Psoas muscle (tissue), 7 donors: ENCODE measurements at regions not wholly inside any gene's neighbourhood (a gene's known extent, or its start where the extent isn't known, plus 50 kb on each side); places are given as distances from the start of the nearest gene placed in this dataset.

Experiments used
- ATAC-seq, 4 donors: fragments of 200-7000 bp; cut with Tn5 transposase; one replicate each; pipeline ENCODE4 v1.9.1; 2020; ENCODE audit warnings: moderate library complexity in 3 of 4, mild to moderate bottlenecking in 2 of 4
- DNase-seq, 2 donors: peaks; one replicate each; pipeline ENCODE4 v3.0.0-alpha.2; 2020
- H3K27ac ChIP-seq: fragments of 200-600 bp; one replicate; pipeline ENCODE4 v1.8.0; 2022
- H3K27me3 ChIP-seq, 3 donors: fragments of 200-600 bp in 1 of 3; one replicate each; pipeline versions ENCODE4 v1.6.1 to v1.8.0; 2013 to 2022; ENCODE audit warnings: low read length in 2 of 3, mild to moderate bottlenecking in 2 of 3, moderate library complexity in 1 of 3; ENCODE audit not compliant: insufficient read depth in 3 of 3
- H3K36me3 ChIP-seq, 2 donors: fragments of 200-600 bp in 1 of 2; one replicate each; pipeline versions ENCODE4 v1.6.1 to v1.8.0; 2013 to 2022; ENCODE audit warnings: low read depth in 1 of 2, mild to moderate bottlenecking in 1 of 2, moderate library complexity in 1 of 2; ENCODE audit not compliant: insufficient read depth in 1 of 2
- H3K4me1 ChIP-seq: fragments of 200-600 bp; one replicate; pipeline ENCODE4 v1.8.0; 2022
- H3K4me3 ChIP-seq: fragments of 200-600 bp; one replicate; pipeline ENCODE4 v1.8.0; 2022; ENCODE audit warnings: mild to moderate bottlenecking
- H3K9me3 ChIP-seq: fragments of 200-600 bp; one replicate; pipeline ENCODE4 v1.8.0; 2022
- WGBS, 3 donors: extraction: QIAGEN DNeasy Blood & Tissue Kit; methylation state at CpG; one replicate each; pipeline versions ENCODE4 v1.1.6 to v1.1.7; 2013; 5-methylcytosine and 5-hydroxymethylcytosine counted together
- intact Hi-C, 2 donors: fragments of 100-400 bp; cut with DNase I; formaldehyde crosslinking; loops; one replicate each; pipeline versions ENCODE4 v1.11.0 to v1.14.2; 2022
- TF ChIP-seq, protein P1 (sequence below): fragments of 200-600 bp; IDR thresholded peaks from one replicate; pipeline ENCODE4 v1.8.0; 2022; ENCODE audit warnings: antibody characterized with exemption
- donor health status: healthy with polysubstance abuse.
- donor health status: DM: no; HTN: no; CAD: no; lungs with moderate emphysema.
- donor health status: Bipolar disorder and iron deficiency.
- donor health status: healthy.
- donor health status: DM: yes; HTN: yes; CAD: no.
- donor health status: DM: no; HTN: no; CAD: no.
- donor health status: DM: yes; HTN: yes; CAD: no.

DNA sequence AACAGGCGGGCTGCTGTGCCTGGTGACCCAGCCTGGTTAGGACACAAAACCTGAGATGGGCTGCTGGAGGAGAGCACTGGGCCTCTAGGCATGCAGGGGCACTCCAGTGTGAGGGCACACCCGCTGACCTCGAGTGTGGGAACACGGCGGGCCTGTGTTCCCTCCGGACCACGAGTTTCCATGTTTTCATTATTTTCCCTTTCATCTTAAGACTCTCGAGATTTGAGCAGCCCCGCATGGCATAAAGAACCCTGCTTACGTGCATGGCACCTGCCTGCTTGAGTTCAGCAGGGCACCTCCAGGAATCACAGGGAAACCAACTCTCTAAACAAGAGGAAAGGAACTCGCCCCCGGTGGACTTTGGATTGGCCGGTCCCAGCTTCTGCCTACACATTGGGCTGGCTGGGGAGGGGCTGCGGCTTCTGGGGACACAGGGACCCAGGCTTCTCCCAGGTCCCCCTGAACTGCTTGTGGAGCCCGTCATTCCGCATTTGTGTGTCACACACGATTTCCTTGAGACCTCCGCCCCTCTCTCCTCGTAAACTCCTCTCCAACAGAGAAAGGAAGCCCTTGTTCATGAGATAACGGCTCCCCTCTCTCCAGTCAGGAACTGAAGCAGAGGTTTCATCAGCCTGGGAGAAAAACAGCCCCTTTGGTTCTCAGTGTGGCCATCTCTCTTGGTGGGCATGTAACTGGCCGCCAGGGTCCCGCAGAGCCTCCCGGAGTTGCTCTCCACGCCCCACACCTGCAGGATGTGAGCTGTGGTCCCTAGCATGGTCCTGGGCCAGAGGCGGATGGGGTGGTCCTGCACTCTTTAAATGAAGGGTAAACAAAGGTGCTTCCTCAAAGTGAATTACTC, 181.8 kb downstream of the TTLL2 start:
- no peak for DNase-seq
- ATAC-seq: no peak
- no peaks in the 10 kb centered on the region for H3K36me3 ChIP-seq
- TF ChIP-seq, protein P1, sequence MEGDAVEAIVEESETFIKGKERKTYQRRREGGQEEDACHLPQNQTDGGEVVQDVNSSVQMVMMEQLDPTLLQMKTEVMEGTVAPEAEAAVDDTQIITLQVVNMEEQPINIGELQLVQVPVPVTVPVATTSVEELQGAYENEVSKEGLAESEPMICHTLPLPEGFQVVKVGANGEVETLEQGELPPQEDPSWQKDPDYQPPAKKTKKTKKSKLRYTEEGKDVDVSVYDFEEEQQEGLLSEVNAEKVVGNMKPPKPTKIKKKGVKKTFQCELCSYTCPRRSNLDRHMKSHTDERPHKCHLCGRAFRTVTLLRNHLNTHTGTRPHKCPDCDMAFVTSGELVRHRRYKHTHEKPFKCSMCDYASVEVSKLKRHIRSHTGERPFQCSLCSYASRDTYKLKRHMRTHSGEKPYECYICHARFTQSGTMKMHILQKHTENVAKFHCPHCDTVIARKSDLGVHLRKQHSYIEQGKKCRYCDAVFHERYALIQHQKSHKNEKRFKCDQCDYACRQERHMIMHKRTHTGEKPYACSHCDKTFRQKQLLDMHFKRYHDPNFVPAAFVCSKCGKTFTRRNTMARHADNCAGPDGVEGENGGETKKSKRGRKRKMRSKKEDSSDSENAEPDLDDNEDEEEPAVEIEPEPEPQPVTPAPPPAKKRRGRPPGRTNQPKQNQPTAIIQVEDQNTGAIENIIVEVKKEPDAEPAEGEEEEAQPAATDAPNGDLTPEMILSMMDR: no peak
- H3K27ac ChIP-seq: no peak overlapping the region
- H3K9me3 ChIP-seq: no peaks in the 10 kb centered on the region
- no peaks in the 10 kb centered on the region for H3K4me1 ChIP-seq
- 82 to 91% (median 88%) methylated on average over 25 of the region's 25 CpGs for WGBS, 3 donors
- no peak overlapping the region for H3K4me3 ChIP-seq
- intact Hi-C loops: no loop called here
- peaks cover 0 to 9% (median 2%) of the 10 kb centered on the region in 3 donors for H3K27me3 ChIP-seq

DNA sequence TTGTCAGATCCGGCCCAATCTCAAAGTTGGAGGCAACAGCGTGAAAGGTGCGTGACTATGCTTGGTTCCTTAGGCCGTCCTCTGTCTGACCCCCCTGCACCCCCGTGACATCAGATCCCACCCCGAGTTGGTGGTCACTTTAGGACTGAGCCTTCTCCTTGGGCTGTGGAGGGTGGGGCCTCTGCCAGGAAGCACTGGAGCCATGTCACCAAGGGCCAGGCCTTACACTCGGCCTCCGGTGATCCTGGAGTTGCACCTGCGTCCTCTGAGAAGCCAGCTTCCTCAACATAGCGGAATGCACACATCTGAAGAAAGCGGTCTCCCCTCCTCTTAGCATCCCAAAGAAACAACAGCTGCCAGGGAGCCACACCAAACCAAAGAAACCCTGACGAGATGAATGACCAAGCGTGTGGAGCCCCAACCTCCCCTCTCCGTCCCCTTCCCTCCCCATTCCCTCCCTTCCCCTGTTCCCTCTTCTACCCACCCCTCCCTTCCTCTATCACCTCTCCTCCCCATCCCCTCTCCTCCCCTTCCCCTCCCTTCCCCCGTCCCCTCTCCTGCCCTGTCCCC, 182.6 kb downstream of the TTLL2 start:
- no peak for DNase-seq
- H3K36me3 ChIP-seq: no peaks in the 10 kb centered on the region
- 78 to 87% (median 86%) methylated on average over 14 to 15 of the region's 15 CpGs for WGBS, 3 donors
- no peaks in the 10 kb centered on the region for H3K4me1 ChIP-seq
- TF ChIP-seq, protein P1: no peak
- H3K27me3 ChIP-seq: peaks cover 0 to 10% (median 2%) of the 10 kb centered on the region in 3 donors
- H3K4me3 ChIP-seq: no peak overlapping the region
- intact Hi-C loops: no loop called here
- no peak for ATAC-seq
- H3K27ac ChIP-seq: no peak overlapping the region
- H3K9me3 ChIP-seq: no peaks in the 10 kb centered on the region

DNA sequence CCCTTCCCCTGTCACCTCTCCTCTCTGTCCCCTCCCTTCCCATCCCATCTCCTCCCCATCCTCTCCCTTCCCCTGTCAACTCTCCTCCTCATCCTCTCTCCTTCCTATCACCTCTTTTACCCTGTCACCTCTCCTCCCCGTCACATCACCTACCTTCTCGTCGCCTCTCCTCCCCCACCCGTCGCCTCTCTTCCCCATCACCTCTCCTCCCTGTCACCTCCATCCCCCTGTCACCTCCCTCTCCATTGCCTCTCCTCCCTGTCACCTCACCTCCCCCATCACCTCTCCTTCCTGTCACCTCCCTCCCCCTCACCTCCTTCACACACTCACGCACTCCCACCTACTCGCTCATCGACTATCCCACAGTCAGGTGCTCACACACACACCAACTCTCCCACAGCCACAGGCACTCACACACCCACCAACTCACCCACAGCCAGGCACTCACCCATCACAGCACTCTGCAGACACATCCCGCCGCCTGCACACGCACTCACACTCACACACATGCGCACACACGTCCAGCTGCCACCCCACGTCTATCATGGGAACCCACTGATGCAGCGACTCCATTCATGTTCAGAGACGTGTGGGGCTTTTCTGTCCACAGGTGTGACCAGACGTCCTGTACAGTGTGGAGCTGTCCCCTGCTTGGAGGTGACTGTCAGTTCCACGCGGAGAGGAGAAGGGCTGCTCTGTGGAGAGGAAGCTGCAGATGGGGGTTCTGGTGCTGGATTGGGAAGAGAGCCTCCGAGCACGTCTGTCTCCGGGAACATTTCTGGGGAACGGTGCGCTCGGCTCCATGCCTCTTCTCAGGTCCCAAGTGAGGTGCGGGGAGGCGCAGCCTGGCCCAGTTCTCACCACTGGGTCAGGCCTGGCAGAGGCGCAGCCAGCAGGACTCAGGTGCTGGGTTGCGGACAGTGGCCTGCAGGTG, 184.3 kb downstream of the TTLL2 start:
- H3K4me3 ChIP-seq: no peak overlapping the region
- TF ChIP-seq, protein P1: no peak
- no peaks in the 10 kb centered on the region for H3K4me1 ChIP-seq
- ATAC-seq: no peak
- no peak overlapping the region for H3K27ac ChIP-seq
- intact Hi-C loops: no loop called here
- WGBS, 3 donors: 77 to 81% (median 78%) methylated on average over 29 of the region's 29 CpGs
- H3K36me3 ChIP-seq: no peaks in the 10 kb centered on the region
- no peaks in the 10 kb centered on the region for H3K9me3 ChIP-seq
- H3K27me3 ChIP-seq: peaks cover 0 to 10% (median 2%) of the 10 kb centered on the region in 3 donors
- DNase-seq: no peak

DNA sequence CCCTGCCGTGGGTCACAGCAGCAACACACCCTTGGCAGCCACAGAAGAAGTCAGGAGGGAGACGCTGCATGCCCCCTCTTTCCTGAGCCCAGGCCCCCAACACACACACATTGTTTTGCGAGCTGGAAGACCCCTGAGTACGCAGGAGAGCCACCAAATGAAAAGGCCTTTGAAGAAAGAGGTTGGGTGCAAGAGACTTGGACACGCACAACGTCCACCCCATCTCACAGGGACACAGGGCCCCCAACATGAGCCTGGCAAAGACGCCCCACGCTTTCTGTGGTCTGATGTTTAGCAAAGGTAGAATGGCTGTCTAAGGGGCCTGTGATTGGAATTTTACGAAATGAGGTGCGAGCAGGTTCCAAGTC, 185.0 kb downstream of the TTLL2 start:
- Histone ChIP-seq H3K27ac (no peak overlapping the region), H3K36me3 (no peaks in the 10 kb centered on the region), H3K27me3 (peaks cover 0 to 10% (median 2%) of the 10 kb centered on the region in 3 donors), H3K9me3 (no peaks in the 10 kb centered on the region), H3K4me1 (no peaks in the 10 kb centered on the region), H3K4me3 (no peak overlapping the region)
- DNase-seq: no peak
- intact Hi-C loops: no loop called here
- TF ChIP-seq, protein P1: no peak
- no peak for ATAC-seq
- WGBS, 3 donors: 84 to 90% (median 89%) methylated on average over 10 of the region's 10 CpGs
